ENCODE measurements at regions not wholly inside any gene's neighbourhood (a gene's known extent, or its start where the extent isn't known, plus 50 kb on each side); places are given as distances from the start of the nearest gene placed in this dataset.

- TF ChIP-seq, protein P1, sequence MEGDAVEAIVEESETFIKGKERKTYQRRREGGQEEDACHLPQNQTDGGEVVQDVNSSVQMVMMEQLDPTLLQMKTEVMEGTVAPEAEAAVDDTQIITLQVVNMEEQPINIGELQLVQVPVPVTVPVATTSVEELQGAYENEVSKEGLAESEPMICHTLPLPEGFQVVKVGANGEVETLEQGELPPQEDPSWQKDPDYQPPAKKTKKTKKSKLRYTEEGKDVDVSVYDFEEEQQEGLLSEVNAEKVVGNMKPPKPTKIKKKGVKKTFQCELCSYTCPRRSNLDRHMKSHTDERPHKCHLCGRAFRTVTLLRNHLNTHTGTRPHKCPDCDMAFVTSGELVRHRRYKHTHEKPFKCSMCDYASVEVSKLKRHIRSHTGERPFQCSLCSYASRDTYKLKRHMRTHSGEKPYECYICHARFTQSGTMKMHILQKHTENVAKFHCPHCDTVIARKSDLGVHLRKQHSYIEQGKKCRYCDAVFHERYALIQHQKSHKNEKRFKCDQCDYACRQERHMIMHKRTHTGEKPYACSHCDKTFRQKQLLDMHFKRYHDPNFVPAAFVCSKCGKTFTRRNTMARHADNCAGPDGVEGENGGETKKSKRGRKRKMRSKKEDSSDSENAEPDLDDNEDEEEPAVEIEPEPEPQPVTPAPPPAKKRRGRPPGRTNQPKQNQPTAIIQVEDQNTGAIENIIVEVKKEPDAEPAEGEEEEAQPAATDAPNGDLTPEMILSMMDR (IDR thresholded peaks at IDR 0.05), result no peak
- no peak for TF ChIP-seq POLR2A (IDR thresholded peaks at IDR 0.05)
Measured at GRCh38 chr6:82484001-82484400, 120.4 kb downstream of the TPBG start.
